B cell (primary cell): ENCODE measurements at regions not wholly inside any gene's neighbourhood (a gene's known extent, or its start where the extent isn't known, plus 50 kb on each side); places are given as distances from the start of the nearest gene placed in this dataset.

Source experiments
- ATAC-seq: fragments of 200-7000 bp; cut with Tn5 transposase; one replicate; pipeline ENCODE4 v1.10.0; 2021; ENCODE audit warnings: low read depth, mild to moderate bottlenecking, moderate number of reproducible peaks, moderate library complexity
- CTCF ChIA-PET: fragments of 350-600 bp; sonication (Branson Sonifier 250); formaldehyde crosslinking; loops from one replicate; lab custom pipeline; 2021; ENCODE audit warnings: antibody characterized with exemption, inconsistent platforms; lab: Charles Lee
- POLR2A ChIA-PET: fragments of 350-600 bp; sonication (Branson Sonifier 250); formaldehyde crosslinking; loops from one replicate; lab custom pipeline; 2021; ENCODE audit warnings: antibody characterized with exemption; lab: Charles Lee
- DNase-seq: peaks from one replicate; pipeline ENCODE4 v3.0.0; 2013
- H2AFZ ChIP-seq: 2 replicates; pipeline ENCODE4 v1.6.1; 2012; ENCODE audit warnings: mild to moderate bottlenecking, low read depth, low read length; ENCODE audit not compliant: insufficient read depth, poor library complexity, severe bottlenecking
- H3K27ac ChIP-seq, 2 donors: 1 replicate in 1 of 2; 2 replicates in 1 of 2; pipeline ENCODE4 v1.5.1; 2012 to 2013; ENCODE audit warnings: low read length in 2 of 2, mild to moderate bottlenecking in 2 of 2, moderate library complexity in 1 of 2
- H3K27me3 ChIP-seq, 4 experiments: fragments of 200-600 bp in 1 of 4; sonication (generic) in 1 of 4; replicated peaks in 1 of 4; 1 replicate in 2 of 4; 2 replicates in 2 of 4; pipeline versions ENCODE4 v1.6.1 to v1.7.0; 2013 to 2016; ENCODE audit warnings: low read length in 3 of 4, mild to moderate bottlenecking in 2 of 4, mixed read lengths in 1 of 4, moderate library complexity in 1 of 4; ENCODE audit not compliant: insufficient read depth in 4 of 4, control insufficient read depth in 3 of 4; ENCODE audit errors: control extremely low read depth in 1 of 4
- H3K36me3 ChIP-seq, 2 experiments: replicated peaks in 1 of 2; 1 replicate in 1 of 2; 2 replicates in 1 of 2; pipeline versions ENCODE4 v1.6.1 to v1.7.1; 2013; ENCODE audit warnings: low read length in 1 of 2; ENCODE audit not compliant: insufficient read depth in 2 of 2, control insufficient read depth in 1 of 2; ENCODE audit errors: control extremely low read depth in 1 of 2, extremely low read depth in 1 of 2
- H3K4me1 ChIP-seq, 2 donors: fragments of 200-600 bp in 1 of 2; sonication (generic) in 1 of 2; 1 replicate in 1 of 2; 2 replicates in 1 of 2; pipeline versions ENCODE4 v1.5.1 to v1.6.1; 2013 to 2017; ENCODE audit warnings: low read length in 2 of 2; ENCODE audit not compliant: control insufficient read depth in 2 of 2, insufficient read depth in 2 of 2
- H3K4me2 ChIP-seq: replicated peaks from 2 replicates; pipeline ENCODE3; 2012; ENCODE audit warnings: mild to moderate bottlenecking, low read depth, low read length; ENCODE audit not compliant: poor library complexity, severe bottlenecking
- H3K4me3 ChIP-seq, 5 experiments: fragments of 200-600 bp in 1 of 5; sonication (generic) in 1 of 5; 1 replicate in 3 of 5; 2 replicates in 2 of 5; pipeline versions ENCODE4 v1.5.1 to v1.7.0; 2011 to 2016; ENCODE audit warnings: low read length in 4 of 5, mild to moderate bottlenecking in 4 of 5, low read depth in 2 of 5, control low read depth in 1 of 5, moderate library complexity in 1 of 5; ENCODE audit not compliant: insufficient read depth in 1 of 5; ENCODE audit errors: control extremely low read depth in 1 of 5, extremely low read depth in 1 of 5
- H3K79me2 ChIP-seq: fragments of 200-600 bp; sonication (generic); one replicate; pipeline ENCODE4 v1.6.0; 2016; ENCODE audit warnings: low read length; ENCODE audit not compliant: control insufficient read depth, insufficient read depth
- H3K9ac ChIP-seq: fragments of 200-600 bp; sonication (generic); 2 replicates; pipeline ENCODE4 v1.6.1; 2017; ENCODE audit warnings: mild to moderate bottlenecking, low read length, moderate library complexity
- H3K9me3 ChIP-seq, 3 donors: one replicate each; pipeline versions ENCODE4 v1.6.1 to v1.7.1; 2013; ENCODE audit warnings: low read length in 2 of 3; ENCODE audit not compliant: control insufficient read depth in 2 of 3, insufficient read depth in 1 of 3; ENCODE audit errors: control extremely low read depth in 1 of 3
- H4K20me1 ChIP-seq: 2 replicates; pipeline ENCODE4 v1.6.0; 2012; ENCODE audit warnings: mild to moderate bottlenecking, low read length; ENCODE audit not compliant: insufficient read depth, control insufficient read depth, poor library complexity, severe bottlenecking
- H3K27ac Mint-ChIP-seq: one replicate; pipeline ENCODE4 v1.8.0; 2021; ENCODE audit warnings: mixed read lengths
- H3K27me3 Mint-ChIP-seq: one replicate; pipeline ENCODE4 v1.8.0; 2021; ENCODE audit warnings: mixed read lengths
- H3K4me1 Mint-ChIP-seq: one replicate; pipeline ENCODE4 v1.8.0; 2021; ENCODE audit warnings: mixed read lengths
- H3K4me3 Mint-ChIP-seq: one replicate; pipeline ENCODE4 v1.8.0; 2021; ENCODE audit warnings: mixed read lengths
- H3K9me3 Mint-ChIP-seq: one replicate; pipeline ENCODE4 v1.8.0; 2022; ENCODE audit warnings: mixed read lengths; ENCODE audit not compliant: insufficient read depth
- CTCF ChIP-seq: fragments of 200-600 bp; IDR thresholded peaks from one replicate; pipeline ENCODE4 v1.8.0; 2022; ENCODE audit warnings: antibody characterized with exemption, mild to moderate bottlenecking
- EZH2 ChIP-seq: IDR thresholded peaks from 2 replicates; pipeline ENCODE4 v1.6.1; 2012; ENCODE audit warnings: borderline replicate concordance, low read depth, mild to moderate bottlenecking, moderate library complexity, low read length; ENCODE audit not compliant: insufficient read depth, poor library complexity, severe bottlenecking
- WGBS: methylation state at CpG from one replicate; pipeline ENCODE4 v1.1.5; 2013; ENCODE audit warnings: missing lambda C conversion rate; ENCODE audit not compliant: insufficient coverage; 5-methylcytosine and 5-hydroxymethylcytosine counted together
- intact Hi-C: fragments of 100-400 bp; cut with micrococcal nuclease; formaldehyde crosslinking; loops from one replicate; pipeline ENCODE4 v1.10.0; 2022

DNA sequence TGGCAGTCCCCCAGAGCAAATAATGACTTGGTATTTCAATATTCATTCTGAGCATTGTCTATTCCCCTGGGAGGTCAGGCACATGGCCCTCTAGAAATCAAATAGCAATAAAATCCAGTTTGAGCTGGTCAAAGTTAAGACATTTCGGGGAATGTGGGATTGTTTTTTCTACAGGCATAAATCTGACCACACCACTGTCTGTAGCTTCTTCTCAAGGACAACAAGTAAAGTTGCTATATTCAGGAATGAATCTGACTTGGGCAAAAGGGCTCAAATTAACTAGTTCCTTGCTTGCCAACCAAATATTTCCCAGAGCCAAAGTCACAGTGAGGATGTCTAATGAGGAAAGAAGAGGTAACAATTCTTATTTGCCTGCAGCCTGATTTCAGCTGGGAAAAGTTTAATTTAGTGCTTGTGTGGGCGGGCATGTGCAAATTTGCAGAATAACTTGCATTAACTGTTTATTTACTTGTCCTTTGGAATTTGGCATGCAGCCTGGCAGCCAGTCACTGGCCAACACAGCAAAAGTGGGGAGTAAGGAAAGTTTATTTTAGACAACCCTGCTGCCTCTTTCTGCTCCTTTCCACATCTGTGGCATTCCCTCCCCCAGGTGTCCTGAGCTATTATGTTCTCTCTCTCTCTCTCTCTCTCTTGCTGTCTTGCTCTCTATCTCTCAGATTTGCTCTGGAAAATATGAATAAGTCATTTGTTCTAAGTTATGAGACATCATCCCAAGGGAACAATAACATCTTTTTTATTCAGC is 51.2 kb upstream of the ARHGAP20 start:
- no peaks in the 10 kb centered on the region for H3K9me3 ChIP-seq
- no peak for TF ChIP-seq CTCF
- TF ChIP-seq EZH2 = no peak
- H2AFZ ChIP-seq = no peak overlapping the region
- H3K9ac ChIP-seq = no peak overlapping the region
- intact Hi-C loops = no loop called here
- no peaks in the 10 kb centered on the region for H4K20me1 ChIP-seq
- Mint-ChIP-seq H3K27ac (no peak overlapping the region), H3K4me3 (no peak overlapping the region), H3K9me3 (no peaks in the 10 kb centered on the region), H3K4me1 (no peaks in the 10 kb centered on the region), H3K27me3 (peaks cover 17% of the 10 kb centered on the region)
- 86% methylated on average over 1 of the region's 2 CpGs for WGBS
- H3K4me1 ChIP-seq = no peaks in the 10 kb centered on the region
- ChIA-PET POLR2A (interaction anchor here (0.6 kb wide), 1 partner anchor 211 kb away, joined by 6 read pairs; no protein-coding TSS in a partner anchor), CTCF (interaction anchor here (0.6 kb wide), 1 partner anchor 32 kb away, joined by 5 read pairs; no protein-coding TSS in a partner anchor)
- H3K4me3 ChIP-seq = no peak overlapping the region
- no peaks in the 10 kb centered on the region for H3K36me3 ChIP-seq
- DNase-seq (no peak), ATAC-seq (no peak)
- H3K27me3 ChIP-seq = peaks cover 0 to 4% (median 0%) of the 10 kb centered on the region in 4 experiments
- H3K4me2 ChIP-seq = no peak overlapping the region
- H3K27ac ChIP-seq = no peak overlapping the region
- H3K79me2 ChIP-seq = no peaks in the 10 kb centered on the region

GRCh38 chr11:110762590-110762989 is 50.4 kb upstream of the ARHGAP20 start:
- no peak overlapping the region for H3K9ac ChIP-seq
- DNase-seq (no peak), ATAC-seq (no peak)
- no peaks in the 10 kb centered on the region for H3K9me3 Mint-ChIP-seq
- H3K27me3 ChIP-seq = peaks cover 0 to 4% (median 0%) of the 10 kb centered on the region in 4 experiments
- H4K20me1 ChIP-seq = no peaks in the 10 kb centered on the region
- intact Hi-C loops = no loop called here
- no peaks in the 10 kb centered on the region for H3K4me1 ChIP-seq
- no peaks in the 10 kb centered on the region for H3K9me3 ChIP-seq
- no peaks in the 10 kb centered on the region for H3K4me1 Mint-ChIP-seq
- no peaks in the 10 kb centered on the region for H3K36me3 ChIP-seq
- ChIA-PET POLR2A (interaction anchor here (0.6 kb wide), 1 partner anchor 212 kb away, joined by 6 read pairs; no protein-coding TSS in a partner anchor), CTCF (no interaction called here)
- no peak overlapping the region for H3K4me3 ChIP-seq
- no peak overlapping the region for H3K27ac Mint-ChIP-seq
- H2AFZ ChIP-seq = no peak overlapping the region
- WGBS = no CpG with 5 or more reads among the region's 2 CpGs
- H3K4me2 ChIP-seq = no peak overlapping the region
- peaks cover 20% of the 10 kb centered on the region for H3K27me3 Mint-ChIP-seq
- H3K27ac ChIP-seq = no peak overlapping the region
- no peaks in the 10 kb centered on the region for H3K79me2 ChIP-seq
- no peak overlapping the region for H3K4me3 Mint-ChIP-seq
- no peak for TF ChIP-seq CTCF
- TF ChIP-seq EZH2 = no peak
